GM12892 (cell line): ENCODE measurements at regions not wholly inside any gene's neighbourhood (a gene's known extent, or its start where the extent isn't known, plus 50 kb on each side); places are given as distances from the start of the nearest gene placed in this dataset.

Source experiments
- POLR2A ChIP-seq: IDR thresholded peaks from 2 replicates; pipeline ENCODE4 v1.6.1; 2011; ENCODE audit warnings: low read depth, low read length, control low read depth
- TAF1 ChIP-seq: IDR thresholded peaks from 2 replicates; pipeline ENCODE4 v1.6.1; 2011; ENCODE audit warnings: low read depth, mild to moderate bottlenecking, control low read depth, low read length, borderline replicate concordance

- TF ChIP-seq TAF1 (no peak), POLR2A (no peak)
Measured at GRCh38 chr7:88635149-88635548, 124.4 kb upstream of the ZNF804B start.
